H9 (cell line): ENCODE measurements at regions not wholly inside any gene's neighbourhood (a gene's known extent, or its start where the extent isn't known, plus 50 kb on each side); places are given as distances from the start of the nearest gene placed in this dataset.

Experiments
- DNase-seq: peaks from one replicate; pipeline ENCODE4 v3.0.0-alpha.2; 2017
- H2AFZ ChIP-seq: one replicate; pipeline ENCODE4 v1.6.1; 2013; ENCODE audit warnings: mild to moderate bottlenecking, low read length, control low read depth, moderate library complexity
- H2AK5ac ChIP-seq: 2 replicates; pipeline ENCODE4 v1.6.1; 2013; ENCODE audit warnings: low read length, control low read depth, mixed read lengths; ENCODE audit not compliant: insufficient read length
- H2BK120ac ChIP-seq: one replicate; pipeline ENCODE4 v1.6.1; 2013; ENCODE audit warnings: low read depth, mild to moderate bottlenecking, low read length, control low read depth, inconsistent platforms; ENCODE audit not compliant: poor library complexity, severe bottlenecking
- H2BK12ac ChIP-seq: 2 replicates; pipeline ENCODE4 v1.6.1; 2013; ENCODE audit warnings: low read length, control low read depth, mixed read lengths, low read depth; ENCODE audit not compliant: insufficient read length
- H2BK15ac ChIP-seq: 2 replicates; pipeline ENCODE4 v1.6.1; 2013; ENCODE audit warnings: low read depth, low read length, control low read depth
- H2BK20ac ChIP-seq: one replicate; pipeline ENCODE4 v1.6.1; 2013; ENCODE audit warnings: low read depth, mild to moderate bottlenecking, low read length, control low read depth, inconsistent platforms; ENCODE audit not compliant: poor library complexity, severe bottlenecking
- H2BK5ac ChIP-seq: 2 replicates; pipeline ENCODE4 v1.6.1; 2013; ENCODE audit warnings: low read length, control low read depth, mixed read lengths; ENCODE audit not compliant: insufficient read length
- H3K14ac ChIP-seq: 2 replicates; pipeline ENCODE4 v1.6.1; 2013; ENCODE audit warnings: low read length, control low read depth; ENCODE audit not compliant: insufficient read depth
- H3K18ac ChIP-seq: 2 replicates; pipeline ENCODE4 v1.6.1; 2013; ENCODE audit warnings: low read depth, mild to moderate bottlenecking, mixed read lengths, low read length, control low read depth; ENCODE audit not compliant: insufficient read length
- H3K23ac ChIP-seq: 2 replicates; pipeline ENCODE4 v1.6.1; 2013; ENCODE audit warnings: low read length, control low read depth, mixed read lengths, low read depth; ENCODE audit not compliant: insufficient read length
- H3K23me2 ChIP-seq: 2 replicates; pipeline ENCODE4 v1.6.1; 2013; ENCODE audit warnings: low read depth, mild to moderate bottlenecking, mixed read lengths, low read length, control low read depth; ENCODE audit not compliant: insufficient read length, poor library complexity, severe bottlenecking
- H3K27ac ChIP-seq: 2 replicates; pipeline ENCODE4 v1.5.1; 2013; ENCODE audit warnings: low read length, control low read depth, mixed read lengths, low read depth; ENCODE audit not compliant: insufficient read length
- H3K27me3 ChIP-seq: 2 replicates; pipeline ENCODE4 v1.6.1; 2013; ENCODE audit warnings: low read length, control low read depth, inconsistent platforms; ENCODE audit not compliant: insufficient read depth
- H3K4ac ChIP-seq: 2 replicates; pipeline ENCODE4 v1.6.1; 2013; ENCODE audit warnings: low read depth, mild to moderate bottlenecking, control low read depth, inconsistent platforms, low read length, moderate library complexity
- H3K4me1 ChIP-seq: 2 replicates; pipeline ENCODE4 v1.6.1; 2013; ENCODE audit warnings: low read length, control low read depth, inconsistent platforms; ENCODE audit not compliant: insufficient read depth
- H3K4me2 ChIP-seq: 2 replicates; pipeline ENCODE4 v1.6.1; 2013; ENCODE audit warnings: low read length, control low read depth, mixed read lengths; ENCODE audit not compliant: insufficient read length, insufficient read depth
- H3K56ac ChIP-seq: 2 replicates; pipeline ENCODE4 v1.6.1; 2013; ENCODE audit warnings: low read depth, mild to moderate bottlenecking, mixed read lengths, low read length, control low read depth; ENCODE audit not compliant: insufficient read length
- H3K79me1 ChIP-seq: 2 replicates; pipeline ENCODE4 v1.6.1; 2013; ENCODE audit warnings: low read depth, mild to moderate bottlenecking, moderate library complexity, low read length, control low read depth, inconsistent platforms; ENCODE audit not compliant: insufficient read depth, poor library complexity, severe bottlenecking
- H3K79me2 ChIP-seq: 2 replicates; pipeline ENCODE4 v1.6.1; 2013; ENCODE audit warnings: low read length, control low read depth, inconsistent platforms; ENCODE audit not compliant: insufficient read depth
- H3K9ac ChIP-seq: 2 replicates; pipeline ENCODE4 v1.6.1; 2013; ENCODE audit warnings: low read length, control low read depth, mixed read lengths; ENCODE audit not compliant: insufficient read length; ENCODE audit errors: extremely low read depth
- H3K9me3 ChIP-seq: one replicate; pipeline ENCODE4 v1.6.1; 2013; ENCODE audit warnings: low read depth, low read length, inconsistent platforms; ENCODE audit not compliant: control insufficient read depth
- H3T11ph ChIP-seq: one replicate; pipeline ENCODE4 v1.6.1; 2013; ENCODE audit warnings: mild to moderate bottlenecking, low read length, control low read depth, inconsistent platforms
- H4K20me1 ChIP-seq: one replicate; pipeline ENCODE4 v1.6.1; 2013; ENCODE audit not compliant: control insufficient read depth, insufficient read length, insufficient read depth
- H4K5ac ChIP-seq: 2 replicates; pipeline ENCODE4 v1.6.1; 2013; ENCODE audit warnings: low read depth, mild to moderate bottlenecking, mixed read lengths, low read length, control low read depth; ENCODE audit not compliant: insufficient read length
- H4K8ac ChIP-seq: replicated peaks from 2 replicates; pipeline ENCODE4 v1.6.1; 2013; ENCODE audit warnings: low read length, control low read depth, mixed read lengths, low read depth; ENCODE audit not compliant: insufficient read length
- H4K91ac ChIP-seq: 2 replicates; pipeline ENCODE4 v1.6.1; 2013; ENCODE audit warnings: low read depth, mild to moderate bottlenecking, moderate library complexity, mixed read lengths, low read length, control low read depth; ENCODE audit not compliant: insufficient read length
- H3K27ac Mint-ChIP-seq, 3 experiments: 2 replicates in 2 of 3; 3 replicates in 1 of 3; pipeline ENCODE4 v1.8.0; 2020 to 2021; ENCODE audit warnings: mixed read lengths in 3 of 3, mild to moderate bottlenecking in 1 of 3, moderate library complexity in 1 of 3
- H3K27me3 Mint-ChIP-seq: 2 replicates; pipeline ENCODE4 v1.8.0; 2021; ENCODE audit warnings: low read depth, mild to moderate bottlenecking, moderate library complexity, mixed read lengths
- H3K36me3 Mint-ChIP-seq, 3 experiments: 2 replicates in 2 of 3; 3 replicates in 1 of 3; pipeline ENCODE4 v1.8.0; 2020 to 2021; ENCODE audit warnings: low read depth in 3 of 3, mixed read lengths in 3 of 3; ENCODE audit not compliant: insufficient read depth in 1 of 3
- H3K4me1 Mint-ChIP-seq, 2 experiments: 2 replicates each; pipeline ENCODE4 v1.8.0; 2020; ENCODE audit warnings: mixed read lengths in 2 of 2
- H3K4me3 Mint-ChIP-seq, 2 experiments: 2 replicates in 1 of 2; 3 replicates in 1 of 2; pipeline ENCODE4 v1.8.0; 2020 to 2021; ENCODE audit warnings: mild to moderate bottlenecking in 2 of 2, mixed read lengths in 2 of 2, moderate library complexity in 1 of 2
- H3K9me3 Mint-ChIP-seq, 2 experiments: 2 replicates in 1 of 2; 3 replicates in 1 of 2; pipeline ENCODE4 v1.8.0; 2020; ENCODE audit warnings: mild to moderate bottlenecking in 2 of 2, mixed read lengths in 2 of 2, moderate library complexity in 1 of 2
- WGBS: extraction: QIAGEN DNeasy Blood & Tissue Kit; methylation state at CpG from one replicate; pipeline ENCODE4 v1.1.7; 2013; ENCODE audit warnings: missing lambda C conversion rate, low lambda C conversion rate, mixed read lengths; ENCODE audit not compliant: insufficient read length; ENCODE audit errors: extremely low coverage; 5-methylcytosine and 5-hydroxymethylcytosine counted together
- TF ChIP-seq, protein P1 (sequence below): fragments of 200-600 bp; sonication (generic); conservative IDR thresholded peaks from 3 replicates; pipeline ENCODE4 v1.8.0; 2021; ENCODE audit warnings: antibody characterized with exemption, mild to moderate bottlenecking

DNA sequence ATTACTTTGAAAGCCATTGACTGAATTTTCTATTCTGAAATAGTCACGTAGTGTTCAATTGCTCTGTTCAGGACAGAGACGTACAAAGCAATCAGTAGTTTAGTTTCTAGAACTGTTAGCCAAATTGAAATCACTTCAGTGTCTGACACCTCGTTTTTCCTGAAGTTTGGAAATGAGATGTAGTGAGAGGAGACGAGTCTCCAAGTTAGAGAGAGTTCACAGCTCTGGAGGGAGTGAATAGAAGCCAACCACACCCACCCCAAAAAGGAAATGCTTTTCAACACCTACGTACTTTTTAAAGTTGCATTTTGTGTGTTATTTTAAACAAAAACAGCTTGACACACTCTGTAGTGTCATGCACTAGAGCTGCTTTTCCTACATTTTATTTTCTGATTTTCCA, 296.0 kb downstream of the ADGRG6 start:
- Histone ChIP-seq H3T11ph (no peak overlapping the region), H2BK15ac (no peak overlapping the region), H3K9ac (no peak overlapping the region), H4K20me1 (no peaks in the 10 kb centered on the region), H3K9me3 (no peaks in the 10 kb centered on the region), H3K79me2 (no peaks in the 10 kb centered on the region), H3K79me1 (no peaks in the 10 kb centered on the region), H3K14ac (no peak overlapping the region), H4K8ac (no peak overlapping the region), H3K56ac (no peak overlapping the region), H2BK20ac (no peak overlapping the region), H2AFZ (no peak overlapping the region), H2AK5ac (no peak overlapping the region), H2BK5ac (no peak overlapping the region), H2BK12ac (no peak overlapping the region), H3K23ac (no peak overlapping the region), H4K91ac (no peak overlapping the region), H3K27me3 (no peaks in the 10 kb centered on the region), H2BK120ac (no peak overlapping the region), H3K23me2 (no peaks in the 10 kb centered on the region), H3K4me2 (no peak overlapping the region), H3K4ac (no peak overlapping the region), H3K27ac (no peak overlapping the region), H3K4me1 (no peaks in the 10 kb centered on the region; the same call in 1 of the 2 replicates), H3K18ac (no peak overlapping the region), H4K5ac (no peak overlapping the region)
- no CpG with 5 or more reads among the region's 5 CpGs for WGBS
- Mint-ChIP-seq H3K4me3 (no peak overlapping the region), H3K27ac (no peak overlapping the region), H3K4me1 (peaks cover 3 to 17% of the 10 kb centered on the region in 2 experiments; a peak in 3 of 4 replicates), H3K9me3 (no peaks in the 10 kb centered on the region; a peak in 1 of 5 replicates), H3K36me3 (no peaks in the 10 kb centered on the region), H3K27me3 (no peaks in the 10 kb centered on the region)
- TF ChIP-seq, protein P1, sequence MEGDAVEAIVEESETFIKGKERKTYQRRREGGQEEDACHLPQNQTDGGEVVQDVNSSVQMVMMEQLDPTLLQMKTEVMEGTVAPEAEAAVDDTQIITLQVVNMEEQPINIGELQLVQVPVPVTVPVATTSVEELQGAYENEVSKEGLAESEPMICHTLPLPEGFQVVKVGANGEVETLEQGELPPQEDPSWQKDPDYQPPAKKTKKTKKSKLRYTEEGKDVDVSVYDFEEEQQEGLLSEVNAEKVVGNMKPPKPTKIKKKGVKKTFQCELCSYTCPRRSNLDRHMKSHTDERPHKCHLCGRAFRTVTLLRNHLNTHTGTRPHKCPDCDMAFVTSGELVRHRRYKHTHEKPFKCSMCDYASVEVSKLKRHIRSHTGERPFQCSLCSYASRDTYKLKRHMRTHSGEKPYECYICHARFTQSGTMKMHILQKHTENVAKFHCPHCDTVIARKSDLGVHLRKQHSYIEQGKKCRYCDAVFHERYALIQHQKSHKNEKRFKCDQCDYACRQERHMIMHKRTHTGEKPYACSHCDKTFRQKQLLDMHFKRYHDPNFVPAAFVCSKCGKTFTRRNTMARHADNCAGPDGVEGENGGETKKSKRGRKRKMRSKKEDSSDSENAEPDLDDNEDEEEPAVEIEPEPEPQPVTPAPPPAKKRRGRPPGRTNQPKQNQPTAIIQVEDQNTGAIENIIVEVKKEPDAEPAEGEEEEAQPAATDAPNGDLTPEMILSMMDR = no peak
- no peak for DNase-seq
